A673 (cell line): ENCODE measurements at regions not wholly inside any gene's neighbourhood (a gene's known extent, or its start where the extent isn't known, plus 50 kb on each side); places are given as distances from the start of the nearest gene placed in this dataset.

Source experiments
- BruUV-seq: library from RNA; stranded (reverse); fragments of 400-500 nt; replicated peaks from 2 replicates; lab custom pipeline; 2021; lab: Mats Ljungman, UMichigan
- CTCF ChIA-PET: fragments of 300-600 bp; sonication (Branson Sonifier 250); formaldehyde crosslinking; loops from one replicate; lab custom pipeline; 2022; ENCODE audit warnings: antibody characterized with exemption; lab: Charles Lee
- POLR2A ChIA-PET: fragments of 300-600 bp; sonication (Branson Sonifier 250); formaldehyde crosslinking; loops from one replicate; lab custom pipeline; 2022; ENCODE audit warnings: antibody characterized with exemption; ENCODE audit not compliant: low non-redundant PET; lab: Charles Lee
- DNase-seq: peaks from one replicate; pipeline ENCODE4 v3.0.0-alpha.2; 2015; ENCODE audit warnings: low spot score
- H3K27ac ChIP-seq: fragments of 200-600 bp; sonication (generic); 2 replicates; pipeline ENCODE4 v1.5.1; 2016; ENCODE audit warnings: mixed run types, low read depth, mild to moderate bottlenecking, mixed read lengths, antibody characterized with exemption, low read length; ENCODE audit not compliant: poor library complexity, severe bottlenecking
- H3K27me3 ChIP-seq: fragments of 200-600 bp; sonication (generic); replicated peaks from 2 replicates; pipeline ENCODE4 v1.6.1; 2017; ENCODE audit warnings: mixed run types, low read depth, mild to moderate bottlenecking, mixed read lengths, antibody characterized with exemption, low read length; ENCODE audit not compliant: insufficient read depth, poor library complexity
- H3K36me3 ChIP-seq: fragments of 200-600 bp; sonication (generic); 2 replicates; pipeline ENCODE4 v1.6.1; 2016; ENCODE audit warnings: mixed run types, mild to moderate bottlenecking, mixed read lengths, antibody characterized with exemption, low read length; ENCODE audit not compliant: insufficient read depth, poor library complexity, severe bottlenecking
- H3K4me1 ChIP-seq: fragments of 200-600 bp; sonication (generic); 2 replicates; pipeline ENCODE4 v1.6.1; 2017; ENCODE audit warnings: mixed run types, mild to moderate bottlenecking, mixed read lengths, antibody characterized with exemption, low read length; ENCODE audit not compliant: insufficient read depth, poor library complexity, severe bottlenecking
- H3K4me3 ChIP-seq: fragments of 200-600 bp; sonication (generic); 2 replicates; pipeline ENCODE4 v1.5.1; 2016; ENCODE audit warnings: low read depth, mixed run types, mild to moderate bottlenecking, mixed read lengths, low read length; ENCODE audit not compliant: poor library complexity, severe bottlenecking
- H3K9me3 ChIP-seq: fragments of 200-600 bp; sonication (generic); 2 replicates; pipeline ENCODE4 v1.6.1; 2016; ENCODE audit warnings: mixed run types, low read depth, mild to moderate bottlenecking, mixed read lengths, antibody characterized with exemption, low read length; ENCODE audit not compliant: poor library complexity, severe bottlenecking
- CTCF ChIP-seq: fragments of 300-800, 200-600 bp; sonication (generic); conservative IDR thresholded peaks from 2 replicates; pipeline ENCODE4 v1.5.1; 2017; ENCODE audit warnings: low read depth, mild to moderate bottlenecking, antibody characterized with exemption, low read length, moderate library complexity, mixed read lengths
- EZH2 ChIP-seq: fragments of 200-600 bp; sonication (generic); IDR thresholded peaks from 2 replicates; pipeline ENCODE4 v1.6.1; 2017; ENCODE audit warnings: borderline replicate concordance, low read depth, mild to moderate bottlenecking, mixed read lengths, antibody characterized with exemption, low read length; ENCODE audit not compliant: poor library complexity, severe bottlenecking
- intact Hi-C: fragments of 100-400 bp; cut with micrococcal nuclease; formaldehyde crosslinking; loops from one replicate; pipeline ENCODE4 v1.10.0; 2022; ENCODE audit not compliant: unreplicated experiment

- H3K27me3 ChIP-seq: no peaks in the 10 kb centered on the region
- no TSS peak for BruUV-seq
- TF ChIP-seq EZH2: no peak
- TF ChIP-seq CTCF: no peak
- H3K27ac ChIP-seq: no peak overlapping the region
- POLR2A ChIA-PET: interaction anchor here (0.6 kb wide), 1 partner anchor 282 kb away, joined by 3 read pairs; no protein-coding TSS in a partner anchor
- DNase-seq: no peak
- no peaks in the 10 kb centered on the region for H3K36me3 ChIP-seq
- peaks cover 38% of the 10 kb centered on the region for H3K4me1 ChIP-seq
- H3K9me3 ChIP-seq: no peaks in the 10 kb centered on the region
- H3K4me3 ChIP-seq: no peak overlapping the region
- intact Hi-C loops: no loop called here
- CTCF ChIA-PET: no interaction called here
These were observed 195.9 kb upstream of the DPH6 start for GRCh38 chr15:35741881-35742280.

- no peaks in the 10 kb centered on the region for H3K36me3 ChIP-seq
- no peak overlapping the region for H3K4me3 ChIP-seq
- DNase-seq: no peak
- H3K27me3 ChIP-seq: no peaks in the 10 kb centered on the region
- ChIA-PET CTCF (no interaction called here), POLR2A (no interaction called here)
- TF ChIP-seq EZH2 (no peak), CTCF (no peak)
- BruUV-seq: no TSS peak
- intact Hi-C loops: no loop called here
- no peaks in the 10 kb centered on the region for H3K9me3 ChIP-seq
- no peak overlapping the region for H3K27ac ChIP-seq
- H3K4me1 ChIP-seq: peaks cover 25% of the 10 kb centered on the region
These were observed 197.4 kb upstream of the DPH6 start for GRCh38 chr15:35743321-35743720.

- Histone ChIP-seq H3K9me3 (no peaks in the 10 kb centered on the region), H3K4me1 (peaks cover 3% of the 10 kb centered on the region), H3K4me3 (no peak overlapping the region), H3K27ac (no peak overlapping the region), H3K36me3 (no peaks in the 10 kb centered on the region), H3K27me3 (no peaks in the 10 kb centered on the region)
- ChIA-PET CTCF (no interaction called here), POLR2A (no interaction called here)
- intact Hi-C loops: no loop called here
- DNase-seq: no peak
- BruUV-seq: no TSS peak
- TF ChIP-seq EZH2: no peak
- TF ChIP-seq CTCF: no peak
These were observed 200.2 kb upstream of the DPH6 start for GRCh38 chr15:35746121-35746520.
